HCT116 (cell line): ENCODE measurements at regions not wholly inside any gene's neighbourhood (a gene's known extent, or its start where the extent isn't known, plus 50 kb on each side); places are given as distances from the start of the nearest gene placed in this dataset.

Experiments used
- ATAC-seq: fragments of 200-7000 bp; cut with Tn5 transposase; 2 replicates; pipeline ENCODE4 v1.9.1; 2020; ENCODE audit warnings: mild to moderate bottlenecking, moderate library complexity
- BruUV-seq: library from RNA; stranded (reverse); fragments of 400-500 nt; replicated peaks from 2 replicates; lab custom pipeline; 2021; lab: Mats Ljungman, UMichigan
- CTCF ChIA-PET: fragments of 300-600 bp; sonication (Branson Sonifier 250); formaldehyde crosslinking; loops from one replicate; lab custom pipeline; 2021; ENCODE audit warnings: antibody characterized with exemption; lab: Charles Lee
- POLR2A ChIA-PET: fragments of 300-600, 350-600 bp; sonication (Branson Sonifier 250); formaldehyde crosslinking; loops from one replicate; lab custom pipeline; 2021; ENCODE audit warnings: antibody characterized with exemption; lab: Charles Lee
- RAD21 ChIA-PET, 2 experiments: fragments of 300-600 bp; sonication (Branson Sonifier 250); formaldehyde crosslinking; loops; one replicate each; lab custom pipeline; 2023; ENCODE audit warnings: low total read pairs in 2 of 2; ENCODE audit not compliant: uncharacterized antibody in 2 of 2, unreplicated experiment in 2 of 2, low non-redundant PET in 1 of 2; lab: Charles Lee
- DNase-seq: peaks from one replicate; pipeline ENCODE4 v3.0.0-alpha.2; 2010; ENCODE audit warnings: low read depth, low spot score
- H2AFZ ChIP-seq: fragments of 200-600 bp; shearing (Covaris generic), sonication (generic); 2 replicates; pipeline ENCODE4 v1.6.1; 2017; ENCODE audit warnings: low read depth, mixed run types, mixed read lengths, antibody characterized with exemption, low read length; ENCODE audit not compliant: poor library complexity, severe bottlenecking
- H3K27ac ChIP-seq: 2 replicates; pipeline ENCODE4 v1.5.1; 2012; ENCODE audit warnings: low read depth, low read length
- H3K27me3 ChIP-seq: fragments of 200-600 bp; sonication (generic); 2 replicates; pipeline ENCODE4 v1.6.1; 2016; ENCODE audit warnings: mixed run types, low read length, mixed read lengths; ENCODE audit not compliant: insufficient read depth
- H3K36me3 ChIP-seq, 2 experiments: fragments of 200-500 bp in 1 of 2; fragments of 200-600 bp in 1 of 2; sonication (Bioruptor generic) in 1 of 2; sonication (generic) in 1 of 2; 2 replicates each; pipeline versions ENCODE4 v1.5.1 to v1.6.1; 2014 to 2016; ENCODE audit warnings: low read length in 2 of 2, inconsistent platforms in 1 of 2, mixed read lengths in 1 of 2, mixed run types in 1 of 2; ENCODE audit not compliant: insufficient read depth in 2 of 2, control insufficient read depth in 1 of 2
- H3K4me1 ChIP-seq, 2 experiments: fragments of 200-600 bp in 1 of 2; sonication (generic) in 1 of 2; 2 replicates each; pipeline versions ENCODE4 v1.5.1 to v1.6.1; 2012 to 2017; ENCODE audit warnings: low read length in 2 of 2, inconsistent platforms in 1 of 2, mild to moderate bottlenecking in 1 of 2, mixed read lengths in 1 of 2, mixed run types in 1 of 2, moderate library complexity in 1 of 2; ENCODE audit not compliant: insufficient read depth in 2 of 2, control insufficient read depth in 1 of 2
- H3K4me2 ChIP-seq: fragments of 200-600 bp; sonication (generic); 2 replicates; pipeline ENCODE4 v1.6.1; 2017; ENCODE audit warnings: mixed run types, low read length, mixed read lengths
- H3K4me3 ChIP-seq, 2 experiments: fragments of 200-600 bp in 1 of 2; sonication (generic) in 1 of 2; replicated peaks in 1 of 2; 2 replicates each; pipeline ENCODE4 v1.5.1; 2011 to 2016; ENCODE audit warnings: low read length in 2 of 2, control low read depth in 1 of 2, low read depth in 1 of 2, mild to moderate bottlenecking in 1 of 2, mixed read lengths in 1 of 2, mixed run types in 1 of 2
- H3K79me2 ChIP-seq: fragments of 200-600 bp; sonication (generic); 2 replicates; pipeline ENCODE4 v1.6.1; 2017; ENCODE audit warnings: mild to moderate bottlenecking, mixed run types, low read length, moderate library complexity, mixed read lengths; ENCODE audit not compliant: insufficient read depth
- H3K9ac ChIP-seq: fragments of 200-600 bp; sonication (generic); 2 replicates; pipeline ENCODE4 v1.6.1; 2016; ENCODE audit warnings: low read length, mixed read lengths
- H3K9me2 ChIP-seq: fragments of 200-600 bp; sonication (generic), shearing (Covaris generic); 2 replicates; pipeline ENCODE4 v1.6.1; 2017; ENCODE audit warnings: mixed run types, mild to moderate bottlenecking, moderate library complexity; ENCODE audit not compliant: insufficient read depth
- H3K9me3 ChIP-seq, 2 experiments: fragments of 200-500 bp in 1 of 2; fragments of 200-600 bp in 1 of 2; sonication (Bioruptor generic) in 1 of 2; sonication (generic) in 1 of 2; 2 replicates each; pipeline ENCODE4 v1.6.1; 2014 to 2017; ENCODE audit warnings: low read length in 2 of 2, mixed read lengths in 2 of 2, inconsistent platforms in 1 of 2, low read depth in 1 of 2, mild to moderate bottlenecking in 1 of 2, mixed run types in 1 of 2, moderate library complexity in 1 of 2; ENCODE audit not compliant: control insufficient read depth in 1 of 2, insufficient read depth in 1 of 2
- H4K20me1 ChIP-seq: fragments of 200-600 bp; sonication (generic), shearing (Covaris generic); 2 replicates; pipeline ENCODE4 v1.6.1; 2017; ENCODE audit warnings: mixed run types, mild to moderate bottlenecking, moderate library complexity; ENCODE audit not compliant: insufficient read depth
- ATF3 ChIP-seq: IDR thresholded peaks from 2 replicates; pipeline ENCODE4 v1.6.1; 2012
- CBX3 ChIP-seq: IDR thresholded peaks from 2 replicates; pipeline ENCODE4 v1.6.1; 2012; ENCODE audit warnings: low read depth
- EGR1 ChIP-seq: IDR thresholded peaks from 2 replicates; pipeline ENCODE4 v1.6.1; 2012; ENCODE audit warnings: low read depth
- ELF1 ChIP-seq: IDR thresholded peaks from 2 replicates; pipeline ENCODE4 v1.6.1; 2012; ENCODE audit warnings: low read depth, borderline replicate concordance
- EZH2 ChIP-seq: fragments of 200-600 bp; sonication (generic); IDR thresholded peaks from 2 replicates; pipeline ENCODE4 v1.6.1; 2017; ENCODE audit warnings: antibody characterized with exemption, mixed run types
- JUND ChIP-seq: IDR thresholded peaks from 2 replicates; pipeline ENCODE4 v1.6.1; 2012
- POLR2AphosphoS5 ChIP-seq: IDR thresholded peaks from 2 replicates; pipeline ENCODE4 v1.6.1; 2011; ENCODE audit warnings: mild to moderate bottlenecking, low read depth, low read length, moderate library complexity
- REST ChIP-seq: IDR thresholded peaks from 2 replicates; pipeline ENCODE4 v1.6.1; 2012; ENCODE audit warnings: low read depth
- SP1 ChIP-seq: IDR thresholded peaks from 2 replicates; pipeline ENCODE4 v1.6.1; 2012; ENCODE audit warnings: low read depth
- SRF ChIP-seq: IDR thresholded peaks from 2 replicates; pipeline ENCODE4 v1.6.1; 2012; ENCODE audit warnings: low read depth
- YY1 ChIP-seq: IDR thresholded peaks from 2 replicates; pipeline ENCODE4 v1.6.1; 2011; ENCODE audit warnings: low read length, low read depth, moderate library complexity, mild to moderate bottlenecking; ENCODE audit not compliant: insufficient replicate concordance; ENCODE audit errors: extremely low read depth
- ZFX ChIP-seq: fragments of 450-650 bp; IDR thresholded peaks from 2 replicates; pipeline ENCODE4 v1.6.1; 2017
- intact Hi-C: fragments of 100-400 bp; cut with micrococcal nuclease; formaldehyde crosslinking; loops from 2 replicates; pipeline ENCODE4 v1.10.0; 2022
- TF ChIP-seq, protein P1 (sequence below): IDR thresholded peaks from 2 replicates; pipeline ENCODE4 v1.6.1; 2011; ENCODE audit warnings: mild to moderate bottlenecking, low read length, moderate library complexity; ENCODE audit not compliant: insufficient replicate concordance; ENCODE audit errors: extremely low read depth

DNA sequence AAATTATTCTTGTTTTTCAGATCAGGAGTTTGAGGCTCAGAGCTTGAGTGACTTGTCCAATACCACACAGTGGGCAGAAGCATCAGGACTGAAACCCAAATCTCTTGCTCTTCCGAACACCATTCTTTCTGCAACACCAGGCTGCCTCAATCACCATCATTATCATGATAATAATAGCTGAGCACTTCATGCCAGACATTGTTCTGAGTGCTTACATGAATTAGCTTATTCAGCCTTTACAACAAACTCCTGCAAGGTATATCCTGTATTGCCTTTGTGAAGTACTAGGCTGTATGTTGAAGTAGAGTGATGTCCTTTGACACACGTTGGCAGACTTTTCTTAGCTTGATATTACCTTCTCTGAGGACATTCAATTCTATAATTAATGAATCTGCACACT, 257.4 kb upstream of the ATP2B1 start:
- no peak overlapping the region for H3K27ac ChIP-seq
- ChIA-PET POLR2A (no interaction called here), RAD21 (no interaction called here), CTCF (no interaction called here)
- H2AFZ ChIP-seq = no peak overlapping the region
- no peak overlapping the region for H3K4me2 ChIP-seq
- no peaks in the 10 kb centered on the region for H3K79me2 ChIP-seq
- no peaks in the 10 kb centered on the region for H3K36me3 ChIP-seq
- no peak for DNase-seq
- H4K20me1 ChIP-seq = no peaks in the 10 kb centered on the region
- H3K9me2 ChIP-seq = no peaks in the 10 kb centered on the region; the same call in 1 of the 2 replicates
- no peak for ATAC-seq
- no peak for TF ChIP-seq ELF1
- TF ChIP-seq, protein P1, sequence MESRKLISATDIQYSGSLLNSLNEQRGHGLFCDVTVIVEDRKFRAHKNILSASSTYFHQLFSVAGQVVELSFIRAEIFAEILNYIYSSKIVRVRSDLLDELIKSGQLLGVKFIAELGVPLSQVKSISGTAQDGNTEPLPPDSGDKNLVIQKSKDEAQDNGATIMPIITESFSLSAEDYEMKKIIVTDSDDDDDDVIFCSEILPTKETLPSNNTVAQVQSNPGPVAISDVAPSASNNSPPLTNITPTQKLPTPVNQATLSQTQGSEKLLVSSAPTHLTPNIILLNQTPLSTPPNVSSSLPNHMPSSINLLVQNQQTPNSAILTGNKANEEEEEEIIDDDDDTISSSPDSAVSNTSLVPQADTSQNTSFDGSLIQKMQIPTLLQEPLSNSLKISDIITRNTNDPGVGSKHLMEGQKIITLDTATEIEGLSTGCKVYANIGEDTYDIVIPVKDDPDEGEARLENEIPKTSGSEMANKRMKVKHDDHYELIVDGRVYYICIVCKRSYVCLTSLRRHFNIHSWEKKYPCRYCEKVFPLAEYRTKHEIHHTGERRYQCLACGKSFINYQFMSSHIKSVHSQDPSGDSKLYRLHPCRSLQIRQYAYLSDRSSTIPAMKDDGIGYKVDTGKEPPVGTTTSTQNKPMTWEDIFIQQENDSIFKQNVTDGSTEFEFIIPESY = no peak
- TF ChIP-seq CBX3 = no peak
- no peak for TF ChIP-seq ATF3
- no peak for TF ChIP-seq REST
- no peak for TF ChIP-seq SRF
- no peak for TF ChIP-seq ZFX
- no peak for TF ChIP-seq JUND
- no peak for TF ChIP-seq POLR2AphosphoS5
- no peak for TF ChIP-seq SP1
- TF ChIP-seq YY1 = no peak
- no peak for TF ChIP-seq EGR1
- TF ChIP-seq EZH2 = no peak
- intact Hi-C loops = loop anchor here (10.0 kb wide), 1 partner anchor 261 kb away; the partner anchor contains the start of gene ATP2B1
- no peaks in the 10 kb centered on the region for H3K27me3 ChIP-seq
- no peak overlapping the region for H3K9ac ChIP-seq
- H3K4me3 ChIP-seq = no peak overlapping the region
- 0 out of 4 replicates have a peak, but pooled peaks cover 0 to 4% of the 10 kb centered on the region in 2 experiments for H3K4me1 ChIP-seq
- no peaks in the 10 kb centered on the region for H3K9me3 ChIP-seq
- no TSS peak for BruUV-seq
